GM21367 (cell line): ENCODE measurements at regions not wholly inside any gene's neighbourhood (a gene's known extent, or its start where the extent isn't known, plus 50 kb on each side); places are given as distances from the start of the nearest gene placed in this dataset.

ENCODE experiments used
- ATAC-seq: cut with Tn5 transposase; IDR thresholded peaks from one replicate; pipeline ENCODE4 v1.9.1; 2021; ENCODE audit not compliant: unreplicated experiment

- no peak for ATAC-seq
These were observed 205.0 kb upstream of the TET2 start for GRCh38 chr4:104941661-104942062.

GRCh38 chr4:104942990-104943743 lies 203.5 kb upstream of the TET2 start:
- peak; percentile 82 for ATAC-seq

- ATAC-seq = no peak
These were observed 202.1 kb upstream of the TET2 start for GRCh38 chr4:104944596-104944995.

GRCh38 chr4:104964410-104965175 lies 182.1 kb upstream of the TET2 start:
- peak; percentile 30 for ATAC-seq

GRCh38 chr4:104966349-104967033 lies 180.2 kb upstream of the TET2 start:
- ATAC-seq = peak; percentile 97

- peak; percentile 20 for ATAC-seq
These were observed 179.7 kb upstream of the TET2 start for GRCh38 chr4:104967034-104967401.

GRCh38 chr4:104969394-104970082 lies 177.1 kb upstream of the TET2 start:
- no peak for ATAC-seq

- ATAC-seq = no peak
These were observed 175.2 kb upstream of the TET2 start for GRCh38 chr4:104971462-104971861.

GRCh38 chr4:104973708-104974107 lies 173.0 kb upstream of the TET2 start:
- ATAC-seq = no peak

- ATAC-seq = no peak
These were observed 171.1 kb upstream of the TET2 start for GRCh38 chr4:104975617-104976016.

GRCh38 chr4:104976262-104976661 lies 170.4 kb upstream of the TET2 start:
- ATAC-seq = no peak

GRCh38 chr4:104979083-104979760 lies 167.5 kb upstream of the TET2 start:
- ATAC-seq = no peak

GRCh38 chr4:104983615-104984179 lies 163.0 kb upstream of the TET2 start:
- ATAC-seq = no peak

GRCh38 chr4:104986306-104986705 lies 160.4 kb upstream of the TET2 start:
- ATAC-seq = no peak

GRCh38 chr4:104989371-104989770 lies 157.3 kb upstream of the TET2 start:
- ATAC-seq = no peak

GRCh38 chr4:105002278-105002677 lies 144.4 kb upstream of the TET2 start:
- ATAC-seq = no peak

GRCh38 chr4:105014234-105014633 lies 132.4 kb upstream of the TET2 start:
- no peak for ATAC-seq

GRCh38 chr4:105014635-105015034 lies 132.0 kb upstream of the TET2 start:
- no peak for ATAC-seq

GRCh38 chr4:105015750-105016149 lies 130.9 kb upstream of the TET2 start:
- no peak for ATAC-seq
